LNCAP (cell line): ENCODE measurements at regions not wholly inside any gene's neighbourhood (a gene's known extent, or its start where the extent isn't known, plus 50 kb on each side); places are given as distances from the start of the nearest gene placed in this dataset.

Experiments used
- TF ChIP-seq, protein P1 (sequence below): fragments of 450-650 bp; IDR thresholded peaks from 2 replicates; pipeline ENCODE4 v1.5.1; 2017; ENCODE audit warnings: mild to moderate bottlenecking

DNA sequence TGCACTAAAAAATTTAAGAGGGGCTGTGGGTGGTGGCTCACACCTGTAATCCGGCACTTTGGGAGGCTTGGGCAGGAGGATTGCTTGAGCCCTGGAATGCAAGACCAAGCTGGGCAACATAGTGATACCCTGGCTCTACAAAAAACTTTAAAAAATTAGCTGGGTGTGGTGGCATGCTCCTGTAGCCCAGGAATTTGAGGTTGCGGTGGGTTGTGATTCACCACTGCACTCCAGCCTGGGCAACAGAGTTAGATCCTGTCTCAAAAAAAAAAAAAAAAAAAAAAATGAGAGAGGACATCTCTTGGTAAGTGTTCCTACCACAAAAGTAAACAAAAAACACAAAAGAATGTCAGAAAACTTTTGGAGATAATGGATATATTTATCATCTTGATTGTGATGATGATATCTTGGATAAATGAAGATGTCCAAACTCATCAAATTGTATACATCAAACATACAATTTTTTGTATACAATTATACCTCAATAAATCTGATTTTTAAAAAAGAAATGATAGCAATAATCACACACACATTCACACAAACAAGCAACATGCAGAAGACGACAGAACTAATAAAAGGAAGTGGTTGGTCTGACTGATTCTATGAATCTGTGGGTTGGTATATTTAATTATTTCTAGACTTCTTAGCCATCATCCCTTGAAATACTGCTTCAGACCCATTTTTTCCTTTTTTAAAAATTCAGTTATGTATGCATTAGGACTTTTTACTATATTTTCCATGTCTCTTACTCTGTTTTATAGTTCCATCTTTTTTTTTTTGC is 465.9 kb downstream of the PLA2G4A start:
- TF ChIP-seq, protein P1, sequence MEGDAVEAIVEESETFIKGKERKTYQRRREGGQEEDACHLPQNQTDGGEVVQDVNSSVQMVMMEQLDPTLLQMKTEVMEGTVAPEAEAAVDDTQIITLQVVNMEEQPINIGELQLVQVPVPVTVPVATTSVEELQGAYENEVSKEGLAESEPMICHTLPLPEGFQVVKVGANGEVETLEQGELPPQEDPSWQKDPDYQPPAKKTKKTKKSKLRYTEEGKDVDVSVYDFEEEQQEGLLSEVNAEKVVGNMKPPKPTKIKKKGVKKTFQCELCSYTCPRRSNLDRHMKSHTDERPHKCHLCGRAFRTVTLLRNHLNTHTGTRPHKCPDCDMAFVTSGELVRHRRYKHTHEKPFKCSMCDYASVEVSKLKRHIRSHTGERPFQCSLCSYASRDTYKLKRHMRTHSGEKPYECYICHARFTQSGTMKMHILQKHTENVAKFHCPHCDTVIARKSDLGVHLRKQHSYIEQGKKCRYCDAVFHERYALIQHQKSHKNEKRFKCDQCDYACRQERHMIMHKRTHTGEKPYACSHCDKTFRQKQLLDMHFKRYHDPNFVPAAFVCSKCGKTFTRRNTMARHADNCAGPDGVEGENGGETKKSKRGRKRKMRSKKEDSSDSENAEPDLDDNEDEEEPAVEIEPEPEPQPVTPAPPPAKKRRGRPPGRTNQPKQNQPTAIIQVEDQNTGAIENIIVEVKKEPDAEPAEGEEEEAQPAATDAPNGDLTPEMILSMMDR: no peak

DNA sequence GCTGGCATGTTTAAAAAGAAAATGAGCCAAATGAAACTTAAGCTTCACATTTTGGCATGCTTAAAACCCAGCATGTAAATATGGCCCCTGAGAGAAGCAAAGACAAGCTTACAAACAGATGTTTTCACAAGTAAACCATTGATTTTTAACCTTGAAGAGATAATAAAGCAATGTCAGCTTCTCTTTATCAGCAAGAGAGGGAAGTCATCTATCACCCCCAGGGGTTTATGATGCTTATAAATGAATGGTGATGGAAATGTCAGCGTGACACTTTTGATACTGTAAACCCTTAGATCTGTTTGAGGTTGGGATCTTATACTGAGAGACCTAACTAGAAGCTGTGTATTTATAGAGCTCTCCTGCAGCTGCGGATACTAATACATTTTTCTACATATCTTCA is 471.3 kb downstream of the PLA2G4A start:
- TF ChIP-seq, protein P1: no peak

DNA sequence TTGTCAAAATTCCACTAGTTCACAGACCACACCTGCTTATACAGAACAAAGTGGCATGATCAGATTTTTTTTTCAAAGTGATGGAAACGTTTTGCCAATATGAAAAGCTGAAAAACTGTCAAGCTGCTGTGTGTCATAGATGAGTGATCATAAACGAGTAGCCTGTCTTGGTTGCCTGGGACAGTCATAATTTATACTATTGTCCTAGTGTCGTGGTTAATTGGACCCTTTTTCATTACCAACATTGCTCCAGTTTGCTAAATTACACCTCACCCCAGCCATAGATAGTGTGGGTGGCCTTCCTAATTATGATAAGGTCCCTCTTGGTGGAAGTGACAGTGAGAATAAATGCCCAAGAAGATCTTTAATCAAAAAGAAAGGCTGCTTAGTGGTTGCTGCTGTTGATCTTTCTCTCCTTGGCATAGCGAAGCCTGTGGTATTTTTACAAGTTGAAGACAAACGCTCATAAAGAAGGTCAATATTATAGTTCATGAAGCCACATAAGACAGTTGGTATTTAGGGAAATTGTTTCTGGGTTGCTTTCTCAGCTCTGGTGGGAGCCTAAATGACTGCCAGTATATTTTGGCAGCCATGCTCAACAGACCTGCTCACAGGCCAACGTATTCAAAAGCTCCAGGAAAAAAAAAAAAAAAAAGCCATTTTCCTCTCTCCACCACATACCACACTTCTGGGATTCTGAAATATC is 478.1 kb downstream of the PLA2G4A start:
- TF ChIP-seq, protein P1: no peak

DNA sequence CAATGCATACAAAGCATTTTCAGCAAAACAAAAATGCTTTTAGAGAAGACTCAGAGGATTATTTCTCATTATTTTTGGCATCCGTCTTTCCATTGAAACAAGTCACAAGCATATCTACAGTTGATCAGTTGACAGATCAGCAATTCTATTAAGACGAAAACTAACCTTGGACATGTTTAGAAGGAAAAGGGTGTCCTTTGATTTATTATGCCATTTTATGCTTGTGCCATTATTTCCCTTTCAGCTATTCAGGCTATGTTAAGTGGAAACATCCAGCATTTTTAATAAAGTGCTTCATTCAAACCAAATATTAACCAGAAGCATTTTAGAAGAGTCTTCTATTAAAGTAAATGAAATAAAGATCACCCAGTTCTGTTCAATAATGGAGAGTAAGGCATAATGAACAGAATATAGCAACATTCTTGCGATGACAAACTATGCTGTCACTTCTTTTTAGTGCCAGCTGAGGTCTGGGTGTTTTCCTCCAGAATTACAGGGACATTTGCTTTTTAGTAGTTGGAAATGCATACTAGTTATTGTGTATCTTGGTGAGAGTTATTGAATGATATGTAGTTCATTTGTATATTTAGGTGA is 481.4 kb downstream of the PLA2G4A start:
- TF ChIP-seq, protein P1: no peak

DNA sequence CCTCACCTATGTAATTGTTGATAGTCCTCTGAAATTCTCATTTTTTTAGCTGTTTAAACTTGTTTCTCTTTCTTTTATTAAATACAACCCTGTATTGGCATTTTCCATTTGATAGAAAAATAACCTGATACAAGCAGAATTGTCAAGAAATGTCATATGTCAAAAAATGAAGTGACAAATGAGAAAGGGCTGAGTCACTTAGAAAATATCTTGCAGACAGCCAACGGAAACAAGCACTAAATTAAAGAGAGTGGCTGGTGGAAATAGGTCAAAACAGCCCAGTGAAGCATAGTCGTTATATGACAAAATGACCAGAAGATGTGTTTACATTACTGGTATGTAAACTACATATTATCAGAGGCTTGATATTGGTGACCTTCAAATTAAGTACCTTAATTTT is 484.4 kb downstream of the PLA2G4A start:
- TF ChIP-seq, protein P1: no peak

DNA sequence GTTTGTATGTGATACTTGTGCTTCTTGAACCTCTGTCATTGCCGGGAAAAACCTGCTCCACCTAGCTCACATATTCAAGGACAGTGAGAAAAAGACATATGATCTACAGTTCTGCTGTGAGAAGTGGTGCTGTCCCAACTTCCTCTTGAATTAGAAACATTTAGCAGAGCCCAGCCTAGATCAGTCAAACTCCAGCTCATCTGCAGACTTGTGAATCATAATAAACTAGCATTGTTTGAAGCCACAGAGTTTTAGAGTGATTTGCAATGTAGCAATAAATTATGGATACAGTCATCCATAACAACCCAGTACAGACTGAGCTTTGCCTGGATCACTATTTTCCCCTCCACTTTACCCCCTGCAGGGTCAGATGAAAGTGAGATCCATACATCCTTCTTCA is 497.8 kb downstream of the PLA2G4A start:
- TF ChIP-seq, protein P1: no peak

DNA sequence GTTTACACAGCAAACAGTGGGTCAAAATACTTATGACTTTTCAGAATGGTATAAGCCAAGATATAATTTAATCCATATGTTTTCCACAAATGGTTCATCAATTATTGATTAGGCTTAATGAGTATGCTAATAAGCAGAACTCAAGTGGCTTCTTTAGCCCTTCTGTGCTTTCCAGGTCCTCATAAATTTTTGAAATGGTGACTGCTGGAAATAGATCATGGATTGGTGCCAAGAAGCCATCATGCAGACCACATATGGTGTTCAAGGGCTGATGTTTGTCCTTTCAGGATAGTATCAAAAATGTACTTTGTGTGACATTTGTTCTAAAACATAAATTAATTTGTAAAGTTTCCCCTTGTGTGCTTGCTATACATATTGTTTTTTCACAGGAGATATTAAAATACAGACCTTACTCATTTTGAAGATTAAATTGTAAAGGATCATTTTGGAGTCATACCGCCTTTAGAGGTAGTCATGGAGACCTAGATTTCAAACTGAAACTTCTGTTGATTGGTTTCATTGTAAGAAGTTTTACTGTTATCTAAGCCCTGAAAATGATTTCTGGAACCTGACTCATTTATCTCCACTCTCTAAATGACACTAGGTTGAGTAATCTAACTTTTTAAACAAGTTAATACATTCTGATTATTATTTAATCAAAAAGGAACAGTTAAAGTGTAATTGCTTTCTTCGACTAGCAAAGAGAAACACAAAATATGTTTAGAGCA is 507.9 kb downstream of the PLA2G4A start:
- TF ChIP-seq, protein P1: no peak
